Activated naive CD4-positive, alpha-beta T cell treated with Interleukin-2 at 50 U/mL for 16 hours (primary cell): ENCODE measurements at regions not wholly inside any gene's neighbourhood (a gene's known extent, or its start where the extent isn't known, plus 50 kb on each side); places are given as distances from the start of the nearest gene placed in this dataset.

Source experiments
- DNase-seq: peaks from one replicate; pipeline ENCODE4 v3.0.0-alpha.2; 2020

DNA sequence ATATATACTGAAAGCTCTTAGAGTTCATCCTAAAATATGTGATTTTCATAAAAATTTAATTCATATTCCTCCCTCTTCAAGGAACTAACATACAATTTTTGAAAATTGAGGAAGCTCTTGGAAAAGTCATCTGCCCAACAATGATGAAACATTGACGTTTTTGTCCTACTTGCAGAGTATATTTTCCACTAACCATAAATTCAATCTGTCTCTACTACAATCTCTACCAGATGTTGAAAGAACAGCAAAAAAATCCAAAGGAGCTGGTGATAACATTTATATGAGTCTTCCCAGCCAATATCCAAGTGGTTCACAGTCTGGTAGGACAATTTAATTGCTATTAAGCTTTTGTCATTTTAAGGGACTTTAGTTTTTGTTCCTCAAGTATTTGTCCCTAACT is 81.1 kb upstream of the NR3C1 start:
- no peak for DNase-seq

DNA sequence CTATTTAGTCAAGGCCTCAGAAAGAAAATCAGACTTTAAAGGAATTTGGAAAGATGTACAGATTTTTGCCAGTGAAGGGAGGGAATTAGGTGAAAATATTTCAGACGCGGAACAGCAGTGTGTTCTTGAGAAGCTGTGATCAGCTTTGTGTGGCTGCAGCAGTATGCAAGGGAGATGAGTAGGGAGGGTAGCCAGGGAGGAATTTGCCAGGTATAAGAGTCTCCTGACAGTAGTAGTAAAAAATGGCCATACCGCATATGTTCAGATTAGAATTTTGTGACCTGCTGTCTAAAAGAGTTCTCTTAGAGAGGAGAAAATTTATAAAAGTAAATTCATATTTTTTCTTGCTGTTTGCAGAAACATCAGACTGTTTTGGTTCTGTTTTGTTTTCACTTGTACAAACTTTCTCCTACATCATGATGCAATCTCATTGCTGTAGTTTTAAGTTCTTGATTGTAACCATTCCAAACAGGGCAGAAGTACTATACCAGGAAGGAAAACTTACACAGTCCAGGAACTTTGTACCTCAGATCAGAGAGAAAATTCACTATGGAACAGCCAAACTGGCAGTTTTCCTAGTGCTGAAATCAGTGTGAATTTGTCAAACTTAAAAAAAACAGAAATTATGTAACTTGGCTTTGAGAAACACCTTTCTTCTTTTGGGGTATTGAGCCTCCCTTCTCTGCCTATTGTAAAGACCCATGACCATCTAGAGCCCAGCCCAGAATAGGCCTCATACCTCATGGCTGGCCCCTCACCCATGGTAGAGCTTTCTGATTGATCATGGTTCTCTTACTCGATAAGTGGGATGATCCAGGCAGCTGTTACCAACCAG is 78.4 kb upstream of the NR3C1 start:
- no peak for DNase-seq

DNA sequence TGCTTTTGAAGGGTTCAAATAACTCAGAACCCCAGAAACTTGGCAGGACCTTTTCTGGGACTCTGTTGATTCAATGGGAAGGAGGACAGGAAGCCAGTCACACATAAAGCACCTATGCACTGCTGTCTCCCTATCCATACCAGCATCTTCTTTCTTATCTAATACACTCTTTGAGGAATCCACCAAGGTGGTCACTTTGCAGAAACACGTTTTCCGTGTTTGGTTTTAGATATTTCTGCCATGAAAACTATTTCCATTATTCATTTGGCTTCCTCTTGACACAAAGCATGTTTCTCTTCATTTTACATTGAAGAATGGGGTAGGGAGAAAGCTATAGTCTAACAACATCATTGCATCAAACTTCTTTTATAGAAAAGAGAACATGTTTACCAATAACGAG is 76.5 kb upstream of the NR3C1 start:
- DNase-seq = no peak

DNA sequence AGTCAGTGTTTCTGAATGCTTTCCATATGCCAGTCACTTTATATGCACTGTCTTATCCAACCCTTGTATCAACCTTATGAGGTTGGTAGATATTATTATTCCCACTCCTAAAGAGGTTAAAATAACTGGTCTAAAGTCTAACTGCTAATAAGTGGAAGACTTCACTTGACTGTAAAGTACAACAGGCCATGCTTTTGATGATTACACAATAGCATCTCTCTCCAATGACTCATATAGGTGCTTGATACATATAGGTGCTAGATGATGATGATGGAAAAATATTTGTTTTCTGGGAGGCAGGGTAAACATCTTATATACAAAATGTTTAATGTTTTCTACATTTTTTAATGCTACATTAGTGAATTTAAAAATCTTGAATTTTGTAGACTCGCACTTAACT is 75.9 kb upstream of the NR3C1 start:
- DNase-seq = no peak

DNA sequence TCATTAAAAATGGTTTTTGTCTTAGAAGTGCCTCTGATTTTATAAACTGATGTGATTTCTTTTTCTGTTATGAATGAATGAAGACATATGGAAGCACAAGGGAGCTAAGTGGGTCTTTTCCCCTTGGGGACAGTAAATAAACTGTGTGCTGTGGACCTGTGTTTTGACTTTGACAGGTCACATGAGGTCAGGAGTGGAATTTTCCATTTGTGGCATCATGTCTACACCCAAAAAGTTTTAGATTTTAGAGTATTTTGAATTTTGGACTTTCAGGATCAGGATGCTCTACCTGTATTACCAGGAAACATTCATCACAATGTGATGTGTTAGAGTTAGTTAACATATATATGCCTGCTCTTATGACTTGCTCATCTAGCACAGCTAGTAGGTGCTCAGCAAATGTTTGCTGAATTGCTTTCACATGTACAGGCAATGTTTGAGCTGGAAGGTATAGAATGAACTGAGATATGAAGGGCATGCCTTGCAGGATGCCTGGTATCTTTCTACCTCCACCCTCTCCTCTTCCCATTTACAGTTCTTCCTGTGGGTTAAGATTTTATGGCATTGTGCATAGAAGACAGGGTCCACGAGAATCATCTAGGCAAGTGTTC is 73.2 kb upstream of the NR3C1 start:
- no peak for DNase-seq

DNA sequence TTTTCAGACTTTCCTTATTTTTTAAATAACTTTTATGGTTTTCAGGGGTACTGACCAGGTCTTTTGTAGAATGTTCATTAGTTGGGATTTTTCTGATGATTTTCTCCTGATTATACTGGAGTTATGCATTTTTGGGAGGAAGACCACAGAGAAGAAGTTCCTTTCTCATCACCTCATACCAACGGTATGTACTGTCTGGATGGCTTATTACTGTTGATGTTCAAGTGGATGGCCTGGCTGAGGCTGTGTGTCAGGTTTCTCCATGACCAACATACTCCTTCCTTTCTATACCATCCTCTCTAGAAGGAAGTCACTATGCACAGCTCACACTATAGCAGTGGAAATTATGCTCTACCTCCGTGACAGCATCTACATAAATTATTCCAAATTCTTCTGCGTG is 71.1 kb upstream of the NR3C1 start:
- DNase-seq = no peak

DNA sequence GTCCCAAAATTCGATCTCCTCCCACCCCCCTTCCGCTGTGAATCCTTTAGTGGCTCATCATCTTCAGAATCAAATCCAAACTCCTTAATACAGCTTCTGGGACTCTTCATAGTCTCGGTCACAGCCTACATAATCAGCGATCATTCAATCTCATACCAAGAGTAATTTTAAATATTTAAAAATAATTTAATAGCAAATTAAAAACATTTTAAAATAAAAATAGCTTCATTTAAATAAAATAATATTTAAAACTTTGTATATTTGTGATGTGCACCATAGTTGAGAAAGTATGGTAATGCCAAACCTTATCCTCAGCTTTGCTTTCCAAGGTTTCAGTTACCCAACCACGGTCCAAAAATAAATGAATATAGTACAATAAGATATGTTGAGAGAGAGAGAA is 70.0 kb upstream of the NR3C1 start:
- DNase-seq = no peak

DNA sequence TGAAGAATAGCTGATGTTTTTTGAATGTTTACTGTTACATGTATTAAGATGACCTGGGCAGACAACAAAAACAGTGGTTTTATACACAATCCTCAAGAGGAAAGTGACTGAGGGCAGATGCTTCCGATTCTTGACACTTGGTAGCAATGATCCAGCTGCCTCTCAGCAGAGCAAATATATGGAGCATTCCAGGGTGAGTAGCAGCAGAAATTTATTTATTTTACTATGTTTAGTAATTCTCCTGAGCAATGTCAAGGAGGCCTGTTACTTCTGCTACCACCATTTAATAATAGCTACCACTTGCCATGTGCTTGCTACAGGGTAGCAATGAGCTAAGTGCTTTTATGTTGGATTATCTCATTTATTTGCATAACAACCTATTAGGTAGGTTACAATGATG is 69.1 kb upstream of the NR3C1 start:
- no peak for DNase-seq

DNA sequence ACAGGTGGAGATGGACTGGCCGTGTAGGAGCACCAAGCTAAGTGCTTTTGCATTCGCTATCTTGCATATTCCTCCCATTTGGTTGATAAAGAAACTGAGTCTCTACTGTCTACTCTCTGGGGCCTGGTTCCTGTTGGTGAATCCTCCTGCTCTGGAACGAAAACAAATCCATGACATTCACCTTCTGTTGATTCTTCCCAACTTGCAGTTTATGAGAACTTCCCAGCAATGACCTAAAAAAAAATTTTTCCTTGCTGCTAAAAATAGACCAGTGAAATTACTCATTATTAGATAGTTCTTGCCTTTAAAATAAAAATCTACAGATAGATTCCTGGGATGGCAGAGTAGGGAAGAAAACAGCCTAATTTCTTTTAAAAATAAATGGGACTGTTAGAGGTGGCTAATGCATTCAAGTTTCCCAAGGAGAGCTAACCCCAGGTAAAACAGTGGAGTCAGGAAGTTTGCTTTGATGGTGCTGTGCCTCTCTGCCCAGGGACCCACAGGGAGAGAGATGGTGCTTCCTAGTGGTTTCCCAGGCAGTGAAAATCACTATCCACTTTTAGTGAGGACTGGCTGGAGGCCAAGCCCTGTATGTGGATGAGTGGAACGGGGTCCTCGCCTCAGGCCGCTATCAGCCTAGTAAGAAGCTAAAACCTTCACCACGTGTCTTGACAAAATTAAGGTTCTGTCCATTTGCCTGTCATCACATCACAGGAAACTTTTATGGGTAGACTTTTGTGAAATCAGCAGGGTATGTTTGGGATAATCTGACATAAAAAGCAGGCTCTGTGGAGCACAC is 68.4 kb upstream of the NR3C1 start:
- DNase-seq = no peak

DNA sequence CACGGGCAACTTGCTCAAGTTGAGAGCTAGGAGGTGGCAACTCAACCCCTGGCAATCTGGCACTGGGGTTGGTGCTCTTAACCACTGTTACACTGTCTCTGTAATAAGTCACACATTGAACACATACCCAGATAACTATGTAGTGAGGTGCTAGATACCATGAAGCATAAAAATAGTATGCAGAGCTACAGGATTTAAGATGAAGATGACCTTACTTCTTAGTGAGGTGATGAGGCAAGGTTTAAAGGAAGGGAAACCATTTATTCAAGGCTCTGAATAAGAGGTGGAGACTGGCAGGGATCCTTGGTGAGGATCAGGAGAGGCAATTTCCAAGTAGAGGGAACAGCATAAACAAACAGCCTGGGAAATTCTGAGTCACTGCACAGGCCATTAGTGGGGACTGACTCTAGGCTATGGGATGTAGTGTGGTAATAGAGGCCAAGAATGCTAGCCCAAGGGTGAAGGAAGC is 67.6 kb upstream of the NR3C1 start:
- no peak for DNase-seq

DNA sequence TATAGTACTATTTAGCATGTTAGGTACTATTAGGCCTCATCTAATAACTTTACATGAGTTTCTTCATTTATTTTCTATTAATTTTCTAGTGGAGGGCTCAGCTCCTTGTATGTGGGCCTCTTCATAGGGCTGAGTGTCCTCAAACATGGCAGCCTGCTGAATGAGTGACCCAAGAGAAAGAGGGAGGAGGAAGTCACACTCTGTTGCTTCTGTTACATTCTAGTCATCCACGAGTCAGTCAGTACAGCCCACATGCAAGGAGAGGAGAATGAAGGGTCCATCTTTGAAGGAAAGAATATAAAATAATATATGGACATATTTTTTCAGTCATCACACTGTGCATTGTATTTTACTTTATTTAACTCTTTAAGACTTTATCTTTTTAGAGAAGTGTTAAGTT is 66.6 kb upstream of the NR3C1 start:
- DNase-seq = no peak

DNA sequence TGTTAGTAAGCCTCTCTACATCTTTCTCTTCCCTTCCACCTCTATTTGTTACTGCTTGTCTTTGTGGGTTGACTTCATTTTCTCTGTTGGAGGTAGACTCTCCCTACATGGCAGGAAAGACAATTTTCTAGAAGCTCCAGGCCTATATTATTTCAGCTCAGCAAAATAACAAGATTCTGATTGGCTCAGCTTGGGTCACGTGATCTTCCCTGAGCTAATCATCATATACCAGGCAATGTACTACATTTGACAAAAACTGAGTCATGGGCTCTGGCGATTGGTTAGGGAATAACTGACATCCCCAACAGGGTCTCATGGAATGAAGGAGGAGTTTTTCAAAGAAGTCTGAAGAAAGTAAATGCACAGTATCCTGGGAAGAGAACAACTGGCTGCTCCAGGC is 65.6 kb upstream of the NR3C1 start:
- no peak for DNase-seq

DNA sequence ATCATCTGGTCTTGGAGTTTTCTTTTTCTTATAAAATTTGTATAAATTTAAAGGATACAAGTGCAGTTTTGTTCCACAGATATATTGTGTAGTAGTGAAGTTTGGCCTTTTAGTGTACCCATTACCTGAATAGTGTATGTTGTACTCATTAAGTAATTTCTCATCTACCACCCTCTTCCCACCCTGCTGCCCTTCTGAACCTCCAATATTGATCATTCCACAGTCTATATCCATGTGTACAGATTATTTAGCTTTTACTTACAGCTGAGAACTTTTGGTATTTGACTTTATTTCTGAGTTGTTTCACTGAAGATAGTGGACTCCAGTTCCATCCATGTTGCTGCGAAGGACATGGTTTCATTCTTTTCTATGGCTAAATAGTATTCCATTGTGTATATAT is 63.1 kb upstream of the NR3C1 start:
- no peak for DNase-seq

DNA sequence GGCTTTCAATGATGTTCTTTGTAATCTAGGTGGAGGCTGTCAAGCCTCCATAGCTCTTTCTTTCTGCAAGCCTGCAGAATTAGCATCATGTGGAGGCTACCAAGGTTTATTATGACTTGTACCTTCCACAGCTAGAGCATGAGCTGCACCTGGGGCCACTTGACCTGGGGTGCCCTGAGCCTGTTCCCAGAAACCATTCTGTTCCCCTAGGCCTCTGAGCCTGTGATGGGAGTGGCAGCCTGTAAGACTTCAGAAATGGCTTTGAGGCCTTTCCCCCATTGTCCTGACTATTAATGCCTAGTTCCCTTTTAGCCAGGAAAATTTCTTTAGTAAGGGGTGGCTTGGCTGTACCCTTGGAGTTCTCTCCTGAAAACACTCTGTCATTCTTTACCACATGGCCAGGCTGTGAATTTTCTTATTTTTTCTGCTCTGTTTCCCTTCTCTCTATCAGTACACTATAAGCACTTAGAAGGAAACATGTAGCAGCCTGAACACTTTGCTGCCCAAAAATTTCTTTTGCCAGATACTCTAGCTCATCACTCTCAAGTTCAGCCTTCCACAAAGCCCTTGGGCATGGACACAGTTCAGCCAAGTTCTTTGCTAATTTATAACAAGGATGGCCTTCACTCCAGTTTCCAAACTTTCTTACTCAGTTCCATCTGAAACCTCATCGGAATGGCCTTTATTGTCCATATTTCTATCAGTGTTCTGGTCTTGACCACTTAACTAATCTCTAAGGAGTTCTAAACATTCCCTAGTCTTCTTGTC is 61.4 kb upstream of the NR3C1 start:
- DNase-seq = no peak

DNA sequence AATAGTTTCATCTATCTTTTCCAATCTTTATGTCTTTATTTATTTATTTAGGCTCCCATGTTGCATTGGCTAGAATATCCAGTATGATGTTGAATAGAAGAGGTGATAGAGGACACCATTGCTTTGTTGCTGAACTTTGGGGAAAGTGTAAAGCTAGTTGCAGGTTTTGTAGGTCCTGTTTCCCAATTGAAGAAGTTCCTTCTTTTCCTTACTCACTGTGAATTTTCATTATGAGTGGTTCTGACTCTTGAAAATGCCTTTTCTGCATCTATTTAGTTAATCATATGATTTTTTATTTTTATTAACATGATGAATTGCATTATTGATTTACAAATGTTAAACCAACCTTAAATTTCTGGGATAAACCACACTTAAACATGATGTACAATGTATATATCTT is 58.9 kb upstream of the NR3C1 start:
- no peak for DNase-seq

DNA sequence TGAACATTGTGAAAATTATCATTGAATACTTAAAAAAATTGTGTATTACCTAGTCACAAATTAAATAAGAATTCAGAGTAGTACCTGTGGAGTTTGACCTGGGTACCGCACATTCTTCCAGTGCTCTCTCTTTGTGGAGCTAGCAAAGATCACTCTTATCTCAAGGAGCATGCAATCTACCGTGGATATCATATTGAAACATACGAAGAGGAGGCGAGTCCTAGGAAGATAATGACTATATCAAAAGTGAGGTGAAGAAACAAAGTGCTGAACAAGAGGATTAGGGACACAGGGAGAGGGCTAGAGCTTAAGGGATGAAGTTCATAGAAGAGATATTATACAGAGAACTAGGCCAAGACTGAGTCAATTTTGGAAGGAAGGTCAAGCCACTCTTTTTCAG is 55.9 kb upstream of the NR3C1 start:
- DNase-seq = no peak

DNA sequence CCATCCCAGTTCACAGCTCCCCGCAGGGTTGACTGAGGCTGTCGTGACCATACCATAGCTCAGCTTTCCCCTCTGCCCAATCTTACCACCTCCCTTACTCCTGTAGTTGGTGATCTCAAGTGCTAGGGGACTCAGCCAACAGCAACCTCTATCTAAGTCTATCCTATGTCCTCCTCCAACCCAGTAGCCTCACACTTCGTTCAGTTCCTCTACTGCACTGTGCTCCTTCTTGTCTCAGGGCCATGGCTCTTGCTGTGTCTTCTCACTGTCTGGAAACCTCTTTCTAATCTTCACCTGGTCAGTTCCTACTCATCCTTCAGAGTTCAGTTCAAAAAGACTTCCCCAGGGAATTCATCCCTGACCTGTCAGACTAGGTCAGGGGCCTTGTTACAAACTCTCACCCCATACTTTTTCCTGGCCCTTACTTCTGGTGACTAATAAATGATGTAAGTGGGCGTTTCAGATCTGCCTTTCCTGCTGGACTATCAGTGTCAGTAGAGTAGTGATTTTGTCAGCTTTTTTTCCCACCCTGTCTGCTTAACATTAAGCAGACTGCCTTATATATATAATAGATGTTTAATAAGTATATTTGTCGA is 53.6 kb upstream of the NR3C1 start:
- DNase-seq = no peak

DNA sequence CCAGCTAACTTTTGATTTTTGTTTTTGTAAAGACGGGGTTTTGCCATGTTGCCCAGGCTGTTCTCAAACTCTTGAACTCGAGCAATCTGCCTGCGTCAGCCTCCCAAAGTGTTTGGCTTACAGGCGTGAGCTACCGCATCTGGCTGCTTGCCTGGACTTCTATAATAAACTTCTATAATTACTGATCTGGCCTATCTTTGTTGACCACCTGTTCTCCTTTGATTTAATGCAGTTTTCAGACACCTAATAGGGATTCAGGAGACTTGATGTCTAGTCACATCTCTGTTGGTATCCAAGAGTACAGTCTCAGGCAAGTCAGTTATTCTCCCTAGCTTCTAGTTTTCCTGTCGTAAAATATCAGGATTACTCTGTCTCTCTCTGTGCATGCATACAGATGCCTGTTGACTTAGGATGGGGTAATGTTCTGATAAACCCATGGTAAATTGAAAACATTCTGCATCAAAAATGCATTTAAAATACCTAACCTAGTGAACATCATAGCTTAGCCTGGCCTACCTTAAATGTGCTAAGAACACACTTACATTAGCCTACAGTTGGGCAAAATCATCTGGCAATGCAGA is 51.5 kb upstream of the NR3C1 start:
- DNase-seq = no peak

DNA sequence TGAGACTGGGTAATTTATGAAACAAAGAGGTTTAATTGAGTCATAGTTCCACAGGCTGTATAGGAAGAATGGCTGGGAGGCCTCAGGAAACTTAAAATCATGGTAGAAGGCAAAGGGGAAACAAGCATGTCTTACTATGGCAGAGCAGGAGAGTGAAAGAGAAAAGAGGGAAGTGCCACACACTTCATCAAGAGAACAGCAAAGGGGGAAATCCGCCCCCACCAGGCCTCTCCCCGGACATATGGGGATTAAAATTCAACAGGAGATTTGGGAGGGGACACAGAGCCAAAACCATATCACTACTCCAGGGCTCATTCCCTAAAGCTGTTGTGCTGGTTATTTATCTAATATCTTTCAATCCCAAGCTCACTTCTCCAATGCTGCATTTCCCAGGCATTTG is 50.2 kb upstream of the NR3C1 start:
- no peak for DNase-seq
